SU-DHL-6 (cell line): ENCODE measurements at regions not wholly inside any gene's neighbourhood (a gene's known extent, or its start where the extent isn't known, plus 50 kb on each side); places are given as distances from the start of the nearest gene placed in this dataset.

Source experiments
- EZH2phosphoT487 ChIP-seq: fragments of 200-600 bp; sonication (generic), shearing (Covaris generic); conservative IDR thresholded peaks from 2 replicates; pipeline ENCODE4 v1.6.1; 2018; ENCODE audit warnings: mild to moderate bottlenecking, antibody characterized with exemption, low read length, moderate library complexity, mixed read lengths
- TF ChIP-seq, protein P1 (sequence below): fragments of 200-600 bp; sonication (generic); IDR thresholded peaks from one replicate; pipeline ENCODE4 v1.5.1; 2017; ENCODE audit warnings: antibody characterized with exemption, mild to moderate bottlenecking, low read length, moderate library complexity; ENCODE audit not compliant: insufficient read depth, poor library complexity, severe bottlenecking

DNA sequence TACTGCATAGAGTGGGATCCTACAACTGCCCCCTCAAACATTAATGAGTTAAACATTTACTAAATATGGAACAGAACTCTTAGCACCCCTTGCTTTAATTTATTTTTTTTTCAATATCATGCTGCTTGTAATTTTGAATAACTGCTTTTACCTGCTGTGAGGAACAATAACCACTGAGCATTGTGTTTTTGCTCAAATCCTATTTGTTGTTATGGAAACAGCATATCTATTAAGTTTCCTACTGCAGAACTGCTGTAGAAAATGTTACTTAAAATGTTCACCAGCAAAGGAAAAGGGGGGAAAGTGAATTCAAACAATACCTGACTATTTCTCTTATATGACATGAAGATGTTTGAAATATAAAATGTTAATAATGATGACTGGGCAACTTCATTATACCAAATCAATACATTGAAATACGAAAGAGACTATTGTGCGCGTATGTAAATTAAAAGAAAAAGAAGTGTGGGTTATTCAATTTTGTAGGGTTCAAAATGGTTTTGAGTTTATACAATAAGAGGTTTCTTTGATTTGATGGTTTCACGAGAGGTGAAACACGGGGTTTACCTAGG is 1043.8 kb upstream of the NUDT12 start:
- TF ChIP-seq, protein P1, sequence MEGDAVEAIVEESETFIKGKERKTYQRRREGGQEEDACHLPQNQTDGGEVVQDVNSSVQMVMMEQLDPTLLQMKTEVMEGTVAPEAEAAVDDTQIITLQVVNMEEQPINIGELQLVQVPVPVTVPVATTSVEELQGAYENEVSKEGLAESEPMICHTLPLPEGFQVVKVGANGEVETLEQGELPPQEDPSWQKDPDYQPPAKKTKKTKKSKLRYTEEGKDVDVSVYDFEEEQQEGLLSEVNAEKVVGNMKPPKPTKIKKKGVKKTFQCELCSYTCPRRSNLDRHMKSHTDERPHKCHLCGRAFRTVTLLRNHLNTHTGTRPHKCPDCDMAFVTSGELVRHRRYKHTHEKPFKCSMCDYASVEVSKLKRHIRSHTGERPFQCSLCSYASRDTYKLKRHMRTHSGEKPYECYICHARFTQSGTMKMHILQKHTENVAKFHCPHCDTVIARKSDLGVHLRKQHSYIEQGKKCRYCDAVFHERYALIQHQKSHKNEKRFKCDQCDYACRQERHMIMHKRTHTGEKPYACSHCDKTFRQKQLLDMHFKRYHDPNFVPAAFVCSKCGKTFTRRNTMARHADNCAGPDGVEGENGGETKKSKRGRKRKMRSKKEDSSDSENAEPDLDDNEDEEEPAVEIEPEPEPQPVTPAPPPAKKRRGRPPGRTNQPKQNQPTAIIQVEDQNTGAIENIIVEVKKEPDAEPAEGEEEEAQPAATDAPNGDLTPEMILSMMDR, result no peak
- TF ChIP-seq EZH2phosphoT487, result no peak
